GM18502 (cell line): ENCODE measurements at regions not wholly inside any gene's neighbourhood (a gene's known extent, or its start where the extent isn't known, plus 50 kb on each side); places are given as distances from the start of the nearest gene placed in this dataset.

Source experiments
- ATAC-seq: cut with Tn5 transposase; IDR thresholded peaks from one replicate; pipeline ENCODE4 v1.9.1; 2021; ENCODE audit warnings: mild to moderate bottlenecking; ENCODE audit not compliant: unreplicated experiment, poor library complexity

DNA sequence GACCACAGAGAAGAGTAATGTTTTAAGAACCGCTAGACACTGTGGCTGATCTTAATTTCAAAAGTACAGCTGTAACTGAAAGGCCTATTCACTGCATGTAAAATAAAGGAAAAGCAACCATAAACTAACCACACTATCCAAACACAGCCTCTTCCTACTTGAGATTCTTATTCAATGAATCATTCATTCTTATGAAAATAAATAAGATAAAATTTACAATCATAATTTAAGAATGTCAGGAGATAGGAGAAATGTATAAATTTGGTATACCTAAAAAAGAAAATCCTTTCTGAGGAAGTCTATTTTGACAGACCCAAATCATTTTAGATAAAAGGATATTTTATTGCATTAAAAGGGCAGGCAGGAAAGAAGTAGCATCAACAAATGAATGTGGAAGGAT lies 533.5 kb upstream of the ZNF385D start:
- ATAC-seq, result no peak

DNA sequence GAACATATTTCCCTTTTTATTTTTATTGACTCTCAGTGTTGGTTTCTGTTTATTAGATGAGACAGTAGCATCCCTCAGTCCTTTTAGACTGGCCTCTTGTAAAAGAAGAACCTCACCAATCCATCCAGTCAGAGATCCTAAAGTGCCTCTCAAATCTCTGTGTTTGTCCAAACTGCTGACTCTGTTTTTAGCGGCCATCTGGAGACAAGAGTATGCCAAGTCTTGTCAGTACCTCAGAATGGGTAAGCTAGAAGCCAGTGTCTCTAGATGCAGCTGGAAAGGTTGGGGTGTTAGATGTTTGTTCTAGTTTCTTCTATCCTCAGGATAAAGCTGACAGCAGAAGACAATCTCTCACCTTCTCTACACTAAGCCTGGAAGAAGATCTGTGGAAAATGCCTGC lies 537.7 kb upstream of the ZNF385D start:
- ATAC-seq, result no peak

DNA sequence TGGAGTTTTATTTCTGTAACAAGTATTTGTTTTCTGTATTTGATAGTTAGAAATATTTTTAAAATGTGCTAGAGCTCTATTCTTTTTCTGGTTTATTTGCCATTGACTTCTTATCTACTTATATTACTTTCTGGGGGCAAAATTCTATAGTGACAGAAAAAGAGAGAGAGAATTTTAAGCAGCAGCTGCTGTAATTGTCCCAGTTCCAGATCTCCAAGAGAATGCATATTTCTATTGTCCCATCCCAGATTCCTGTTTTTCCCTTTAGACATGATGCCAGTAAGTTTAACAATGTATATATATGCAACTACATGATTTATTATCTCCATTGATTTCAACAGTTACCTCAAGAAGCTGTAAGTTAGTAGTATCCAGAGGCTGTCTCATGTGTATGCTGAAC lies 541.7 kb upstream of the ZNF385D start:
- no peak for ATAC-seq

DNA sequence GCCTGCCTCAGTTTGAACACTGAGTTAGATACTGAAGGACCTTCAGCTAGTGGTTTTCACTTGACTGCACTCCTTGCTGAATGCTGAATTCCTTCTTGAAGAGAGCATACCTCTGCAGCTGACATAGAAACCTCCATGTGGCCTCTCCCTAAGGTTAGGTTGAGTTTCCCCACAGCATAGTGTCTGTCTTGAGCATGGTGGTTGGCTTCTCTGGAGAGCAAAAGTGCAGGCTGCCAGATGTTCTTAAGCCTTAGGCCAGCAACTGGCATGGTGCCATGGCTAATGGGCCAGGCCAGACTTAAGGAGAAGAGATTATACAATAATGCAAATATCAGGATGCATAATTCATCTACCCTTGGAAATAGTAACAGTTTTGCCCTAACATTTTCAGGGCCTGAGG lies 545.6 kb upstream of the ZNF385D start:
- ATAC-seq, result no peak

DNA sequence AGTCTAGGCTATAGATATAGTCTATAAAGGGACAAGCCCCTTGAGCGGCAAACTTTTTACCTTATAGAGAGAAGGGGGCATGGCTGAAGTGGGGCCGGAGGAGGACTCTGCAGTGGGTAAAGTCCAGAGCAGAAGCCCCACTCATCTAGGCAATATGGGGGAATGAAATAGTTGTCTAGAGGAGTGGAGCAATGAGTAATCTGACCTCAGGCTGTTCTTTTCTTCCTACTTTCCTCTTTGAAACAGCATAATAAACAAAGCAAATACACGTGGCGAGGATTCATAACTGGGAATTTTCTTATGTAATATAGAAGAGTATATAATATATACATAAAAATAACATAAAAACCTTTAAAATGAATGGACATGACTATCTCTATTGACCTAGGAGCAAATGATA lies 546.4 kb upstream of the ZNF385D start:
- ATAC-seq, result no peak

DNA sequence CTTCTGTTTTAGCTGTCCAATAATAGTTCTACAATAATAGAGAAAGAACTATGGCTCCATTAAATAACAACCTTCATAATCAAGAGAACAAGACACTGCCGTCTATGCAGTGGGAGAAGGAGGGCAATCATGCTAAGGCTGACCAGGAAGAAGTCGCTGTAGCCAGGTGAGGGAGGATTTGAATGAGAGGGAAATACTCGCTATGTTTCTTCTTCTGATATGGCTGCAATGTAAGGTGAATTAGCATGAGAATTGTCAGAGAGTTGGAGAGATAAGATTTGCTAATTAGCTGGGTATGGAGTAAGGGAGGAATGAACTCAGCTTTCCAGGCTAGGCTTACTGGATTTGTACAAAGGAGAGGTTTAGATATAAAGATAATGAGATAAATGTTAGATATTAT lies 555.4 kb upstream of the ZNF385D start:
- ATAC-seq, result no peak

DNA sequence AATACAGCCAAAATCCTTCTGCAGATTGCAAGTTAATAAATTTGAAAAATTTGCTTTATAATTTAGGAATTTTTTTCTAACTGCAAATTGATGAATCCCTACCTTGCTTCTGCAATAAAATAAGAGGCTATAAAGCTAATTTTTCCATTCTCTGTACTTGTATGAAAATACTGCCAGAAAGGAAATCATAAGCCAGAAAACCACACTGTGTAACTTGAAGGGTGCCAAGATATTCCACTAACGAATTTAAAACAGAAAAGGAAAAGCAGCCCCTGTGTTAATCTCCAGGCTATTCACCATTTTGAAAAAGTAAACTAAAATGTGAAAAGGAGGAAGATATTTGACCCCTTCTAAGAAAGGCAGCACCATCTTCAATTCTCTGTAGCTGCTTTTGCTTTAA lies 557.9 kb upstream of the ZNF385D start:
- no peak for ATAC-seq

DNA sequence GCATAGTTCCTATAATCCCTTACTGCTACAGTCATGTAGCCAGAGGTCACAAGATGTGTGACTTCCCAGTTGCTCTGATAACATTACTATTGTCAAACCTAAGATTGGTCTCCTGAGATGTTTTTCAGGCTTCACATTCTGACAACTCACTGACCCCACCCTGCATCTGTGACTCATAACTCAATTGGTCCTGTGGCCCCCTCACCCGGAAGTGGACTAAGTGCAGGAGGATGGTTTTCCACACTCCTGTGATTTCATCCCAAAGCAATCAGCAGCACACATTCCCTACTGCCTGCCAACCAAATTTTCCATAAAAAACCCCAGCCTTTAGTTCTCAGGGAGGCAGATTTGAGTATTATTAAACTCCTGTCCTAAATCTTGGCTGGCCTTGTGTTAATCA lies 564.9 kb upstream of the ZNF385D start:
- no peak for ATAC-seq

DNA sequence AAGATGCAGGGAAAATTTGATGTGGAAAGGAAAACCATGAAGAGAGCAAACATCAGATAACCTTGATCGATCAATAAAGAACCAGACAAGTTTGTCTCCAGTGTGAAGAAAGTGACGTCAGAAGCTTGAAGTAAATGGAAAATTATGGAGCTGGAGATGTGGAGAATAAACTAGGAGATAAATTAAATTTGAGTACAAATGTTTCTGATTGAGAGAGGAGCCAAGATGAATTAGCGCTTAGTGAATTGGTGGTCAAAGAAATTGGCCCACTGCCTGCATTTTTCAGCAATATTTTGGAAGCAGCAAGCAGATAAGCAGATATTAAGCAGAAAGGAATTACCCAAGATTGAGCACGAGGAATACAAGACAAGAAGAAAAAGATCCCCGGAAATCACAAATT lies 567.3 kb upstream of the ZNF385D start:
- no peak for ATAC-seq

DNA sequence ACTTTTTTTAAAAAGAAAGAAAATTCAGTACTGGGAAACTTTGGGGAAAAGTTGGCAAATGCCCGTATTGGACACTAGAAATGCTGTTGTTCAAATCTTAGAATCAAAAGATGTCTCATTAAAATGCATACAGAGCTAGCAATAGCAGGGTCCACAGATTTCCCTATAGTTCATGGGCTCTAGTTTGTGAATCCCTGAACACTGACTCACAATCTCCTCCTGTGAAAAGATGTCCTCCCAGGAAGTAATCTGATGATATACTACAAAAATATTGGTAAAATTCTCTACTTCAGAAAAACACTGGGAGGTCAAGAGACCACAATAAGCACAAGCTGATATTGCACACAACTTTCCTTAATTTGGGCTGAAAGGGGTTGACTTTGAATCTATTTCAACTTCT lies 568.4 kb upstream of the ZNF385D start:
- ATAC-seq, result no peak

DNA sequence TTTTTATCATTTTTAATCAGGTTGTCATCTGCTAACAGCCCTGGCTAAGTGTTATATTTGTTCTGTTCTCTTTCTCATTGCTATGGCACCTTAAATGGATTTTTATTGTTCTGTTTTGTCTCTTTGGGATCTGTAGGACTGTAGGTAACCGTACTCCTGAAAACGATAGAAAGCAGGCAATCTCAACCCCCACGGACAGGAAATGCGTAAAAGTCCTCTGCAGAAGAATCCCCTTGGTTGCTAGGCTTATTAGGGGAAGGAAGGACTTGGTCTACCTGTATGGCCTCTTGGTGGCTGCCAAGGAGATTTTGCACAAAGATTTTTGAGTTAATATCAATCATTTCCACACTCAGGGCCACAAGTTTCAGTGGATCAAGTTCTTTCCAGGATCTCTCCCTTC lies 571.9 kb upstream of the ZNF385D start:
- ATAC-seq, result no peak

DNA sequence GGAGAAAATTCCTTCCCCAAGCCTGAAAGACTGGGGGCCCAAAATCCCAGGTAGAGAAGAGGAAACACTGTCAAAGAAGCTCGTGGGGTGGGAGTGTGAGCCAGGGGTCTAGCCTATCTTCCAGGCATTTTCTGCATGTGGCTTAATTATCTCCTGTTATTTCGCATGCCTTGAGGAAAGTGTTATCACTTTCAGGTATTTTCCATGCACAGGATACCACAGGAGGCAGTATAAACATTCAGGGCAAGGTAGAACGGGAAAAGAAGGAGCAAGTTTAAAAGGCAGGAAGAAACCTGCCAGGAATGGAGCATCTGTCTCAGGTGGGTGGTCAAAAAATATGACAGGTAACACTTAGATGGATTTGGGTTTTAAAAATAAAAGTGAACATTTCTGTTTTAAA lies 575.3 kb upstream of the ZNF385D start:
- ATAC-seq, result no peak

DNA sequence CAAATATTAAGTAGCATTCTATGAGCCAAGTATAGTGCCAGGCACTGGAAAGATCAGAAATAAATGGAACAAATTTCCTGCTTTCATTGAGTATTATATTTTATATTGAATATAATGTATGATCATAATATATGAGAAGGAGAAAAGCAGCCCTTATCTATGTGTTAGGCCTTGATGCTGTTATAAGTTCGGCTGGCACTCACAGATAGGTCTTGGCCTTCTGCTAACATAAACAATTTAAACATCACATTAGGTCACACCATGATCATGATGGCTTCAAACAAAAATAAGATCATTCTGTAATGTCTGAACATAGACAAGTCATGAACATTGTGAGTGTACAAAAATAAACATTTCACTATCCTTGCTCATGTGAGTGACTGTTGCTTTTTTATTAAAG lies 584.0 kb upstream of the ZNF385D start:
- ATAC-seq, result no peak

DNA sequence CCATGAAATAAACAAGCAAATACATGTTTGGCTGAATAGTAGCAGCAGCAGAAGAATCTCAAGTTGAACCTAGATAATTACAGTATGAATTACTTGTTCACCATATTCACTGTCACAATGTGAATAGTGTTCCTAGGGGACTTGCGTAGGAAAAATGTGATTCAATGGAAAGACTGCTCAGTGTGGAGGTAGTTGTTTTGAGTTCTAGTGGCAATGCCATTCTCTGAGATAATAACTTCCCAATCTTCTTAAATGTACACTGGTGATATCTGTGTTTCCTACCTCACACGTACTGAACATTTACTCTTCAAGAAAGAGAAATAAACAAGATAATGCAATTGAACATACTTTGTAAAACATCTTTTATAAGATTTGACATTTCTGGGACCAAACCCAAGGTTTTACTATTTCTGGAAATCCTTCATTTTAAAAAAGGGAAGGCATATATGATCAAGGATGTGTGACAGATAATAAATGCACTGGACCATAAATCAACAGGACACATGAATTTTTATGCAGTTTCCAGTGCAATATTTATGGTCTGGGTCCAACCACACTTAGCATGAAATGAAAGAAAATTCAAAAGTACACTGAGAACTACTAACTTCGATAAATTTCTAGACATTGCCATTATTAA lies 598.3 kb upstream of the ZNF385D start:
- ATAC-seq, result no peak

DNA sequence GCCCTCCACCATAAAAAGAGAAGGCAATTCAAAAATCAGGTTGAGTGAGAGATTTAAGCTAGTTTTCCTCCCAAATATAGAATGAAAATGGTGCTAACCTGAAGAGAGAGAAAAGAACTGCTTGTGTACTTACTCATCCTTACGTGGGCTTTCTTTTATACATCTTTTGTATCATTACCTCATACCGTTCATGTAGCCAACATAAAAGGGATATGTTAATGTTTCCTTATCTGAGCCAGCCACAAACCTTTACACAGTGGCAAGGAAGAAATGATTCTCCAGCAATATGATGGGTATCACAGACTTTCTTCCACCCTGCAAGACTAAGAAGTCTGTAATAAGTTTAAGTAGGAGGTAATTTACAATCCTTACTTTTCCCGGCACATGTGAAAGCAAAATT lies 600.8 kb upstream of the ZNF385D start:
- no peak for ATAC-seq

DNA sequence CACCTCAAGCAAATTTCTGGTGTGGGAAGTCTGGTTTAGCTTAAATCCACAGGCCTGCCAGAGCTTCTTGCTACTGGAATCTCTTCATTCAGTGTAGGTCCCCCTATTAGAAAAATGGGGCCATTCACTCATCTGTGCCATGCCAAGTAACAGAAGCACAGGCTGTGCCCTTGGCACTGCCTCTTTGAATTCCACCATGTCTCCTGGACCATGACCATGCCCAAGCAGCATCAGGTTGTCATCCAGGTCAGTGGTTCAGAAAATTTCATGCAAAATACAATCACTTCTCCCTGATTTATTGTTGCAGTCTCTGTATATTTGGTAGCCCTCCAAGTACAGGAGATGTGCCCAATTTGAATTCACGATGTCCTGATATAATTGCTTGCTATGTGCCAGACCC lies 602.1 kb upstream of the ZNF385D start:
- ATAC-seq, result no peak

DNA sequence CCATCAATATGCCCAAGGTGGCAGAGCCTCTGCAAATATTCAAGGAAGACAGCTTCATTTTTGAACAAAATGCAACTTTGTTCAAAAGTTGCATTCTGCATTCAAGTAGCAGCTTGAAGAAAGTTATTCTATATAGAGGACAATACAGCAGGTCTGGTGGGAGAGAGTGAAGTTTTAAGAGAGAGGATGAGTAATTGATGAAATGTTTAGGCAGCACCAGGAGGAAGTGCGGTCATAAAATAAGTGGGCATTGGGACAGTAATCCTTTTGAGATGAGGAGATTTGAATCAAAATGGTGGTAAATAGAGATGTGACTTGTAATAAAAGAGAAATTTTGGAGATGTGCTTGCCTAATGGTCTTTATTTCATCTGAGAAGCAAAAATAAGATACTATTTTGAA lies 607.3 kb upstream of the ZNF385D start:
- no peak for ATAC-seq

DNA sequence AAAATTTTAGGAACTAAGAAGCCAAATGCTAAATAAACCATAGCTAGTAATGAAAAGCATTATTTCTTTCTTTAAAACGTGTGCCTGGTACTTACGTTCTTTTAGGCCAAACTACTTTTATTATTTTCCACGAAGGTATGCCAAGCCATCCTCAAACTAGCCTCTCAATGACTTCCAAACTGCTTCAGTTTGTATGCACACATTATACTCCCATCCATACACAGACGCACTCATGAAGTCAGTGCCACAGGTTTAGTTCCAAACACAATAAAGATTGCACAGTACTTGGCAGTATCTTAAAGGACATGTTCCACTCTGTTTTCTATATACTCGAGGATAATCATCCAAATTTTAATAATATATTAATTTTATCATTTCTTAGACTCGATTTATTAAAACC lies 609.2 kb upstream of the ZNF385D start:
- ATAC-seq, result no peak

DNA sequence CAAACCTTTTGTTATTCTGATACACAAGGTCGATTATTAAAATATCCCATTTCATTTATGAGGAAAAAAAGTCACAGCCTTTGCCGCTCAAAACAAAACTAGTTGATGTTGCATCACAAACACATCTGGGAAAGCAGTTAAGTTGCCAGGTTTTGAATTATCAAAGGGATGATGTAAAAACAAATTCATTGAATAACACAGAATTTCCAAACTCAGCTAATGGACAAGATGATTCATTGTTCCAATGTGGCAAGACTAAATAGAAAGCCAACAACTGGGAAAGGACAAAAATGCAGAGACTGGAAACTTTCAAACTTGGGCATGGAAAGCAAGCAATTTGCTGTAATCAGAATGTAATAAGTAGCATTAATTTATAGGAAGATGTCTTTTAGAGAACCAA lies 610.0 kb upstream of the ZNF385D start:
- ATAC-seq, result no peak

DNA sequence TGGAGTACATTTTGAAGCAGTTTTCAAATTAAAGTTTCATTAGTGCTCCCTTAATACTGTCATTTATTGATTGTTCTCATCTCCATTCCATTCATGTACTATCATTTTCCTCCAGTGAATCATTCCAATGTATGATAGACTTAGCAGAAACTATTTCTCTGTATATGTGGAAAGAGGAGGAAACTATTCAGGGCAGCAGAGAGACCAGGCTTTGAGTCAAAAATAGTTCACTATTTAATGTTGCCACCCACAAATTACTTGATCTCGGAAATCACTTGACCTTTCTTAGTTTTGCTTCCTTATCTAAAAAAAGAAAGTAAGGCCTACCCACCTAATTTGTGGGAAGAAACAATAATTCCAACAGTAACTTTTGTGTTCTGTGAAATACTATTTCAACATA lies 610.5 kb upstream of the ZNF385D start:
- no peak for ATAC-seq

DNA sequence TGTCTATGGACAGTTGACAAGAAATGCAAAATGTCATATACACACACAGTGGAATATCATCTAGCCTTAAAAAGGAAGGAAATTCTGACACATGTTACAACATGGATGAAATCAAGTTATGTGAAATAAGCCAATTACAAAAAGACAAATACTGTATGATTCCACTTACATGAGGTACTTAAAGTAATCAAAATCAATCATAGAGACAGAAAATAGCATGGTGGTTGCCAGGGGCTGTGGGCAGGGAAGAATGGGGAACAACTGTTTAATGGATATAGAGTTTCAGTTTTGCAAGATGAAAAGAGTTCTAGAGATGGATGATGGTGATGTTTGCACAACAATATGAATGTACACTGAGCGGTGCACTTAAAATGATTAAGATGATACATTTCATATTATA lies 613.8 kb upstream of the ZNF385D start:
- ATAC-seq, result no peak

DNA sequence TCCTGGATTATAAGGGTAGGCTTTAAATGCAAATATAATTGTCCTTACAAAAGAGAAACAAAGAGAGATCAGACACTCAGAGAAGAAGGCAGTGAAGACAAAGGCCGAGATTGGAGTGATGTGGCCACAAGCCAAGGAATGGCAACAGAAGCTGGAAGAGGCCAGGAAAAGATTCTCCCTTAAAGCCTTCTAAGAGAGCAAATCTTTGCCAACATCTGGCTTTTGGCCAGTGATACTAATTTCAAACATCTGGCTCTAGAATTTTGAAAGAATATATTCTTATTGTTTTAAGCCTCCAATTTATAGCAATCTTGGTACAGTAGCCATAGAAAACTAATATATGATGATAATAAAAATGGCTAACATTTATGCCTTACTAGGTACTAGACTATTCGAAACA lies 615.8 kb upstream of the ZNF385D start:
- no peak for ATAC-seq

DNA sequence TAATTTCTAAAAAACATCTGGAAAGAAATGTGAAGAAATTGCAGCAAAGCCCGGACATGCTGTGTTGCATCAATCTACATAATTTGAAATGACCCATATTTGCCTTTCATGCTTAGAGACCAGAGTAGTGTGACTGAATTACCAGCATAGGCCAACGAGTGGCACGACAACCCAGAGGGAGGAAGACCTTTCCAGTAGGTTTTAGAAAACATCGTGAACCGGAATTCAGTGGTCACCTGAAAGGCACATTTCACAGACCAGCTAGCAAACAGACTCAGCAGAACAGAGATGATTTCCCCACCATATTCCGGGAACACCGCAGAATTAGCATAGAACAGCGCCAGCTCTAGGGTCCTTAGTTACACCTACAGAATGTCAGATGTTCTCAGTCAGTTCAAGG lies 620.0 kb upstream of the ZNF385D start:
- no peak for ATAC-seq
